ENCODE measurements at regions not wholly inside any gene's neighbourhood (a gene's known extent, or its start where the extent isn't known, plus 50 kb on each side); places are given as distances from the start of the nearest gene placed in this dataset.

GRCh38 chr15:31261266-31262142, 65.1 kb upstream of the KLF13 start (continued):
- TF ChIP-seq NFE2L1 (CRISPR knock-in tag; IDR thresholded peaks at IDR 0.05) (no peak), ATF6 (CRISPR knock-in tag; IDR thresholded peaks at IDR 0.05) (no peak)

GRCh38 chr15:31262143-31262530, 64.5 kb upstream of the KLF13 start:
- ChIA-PET POLR2A (no interaction called here), CTCF (no interaction called here)
- no peak for ATAC-seq
- H3K9me3 Mint-ChIP-seq: peaks cover 8% of the 10 kb centered on the region
- H3K27ac Mint-ChIP-seq: no peak overlapping the region
- DNase-seq (ENCODE audit: low spot score): no peak
- TF ChIP-seq E2F1 (CRISPR knock-in tag; IDR thresholded peaks at IDR 0.05): no peak
- TF ChIP-seq ZNF281 (CRISPR knock-in tag; IDR thresholded peaks at IDR 0.05): no peak
- no peak for TF ChIP-seq FOXP4 (CRISPR knock-in tag; IDR thresholded peaks at IDR 0.05)
- no peak for TF ChIP-seq ZBTB43 (CRISPR knock-in tag; IDR thresholded peaks at IDR 0.05)
- TF ChIP-seq SMAD3 (CRISPR knock-in tag; IDR thresholded peaks at IDR 0.05; ENCODE audit: borderline replicate concordance): no peak
- TF ChIP-seq OVOL2 (CRISPR knock-in tag; IDR thresholded peaks at IDR 0.05; ENCODE audit: borderline replicate concordance): no peak
- TF ChIP-seq CBFB (CRISPR knock-in tag; IDR thresholded peaks at IDR 0.05; ENCODE audit: low read depth): no peak
- no peak for TF ChIP-seq ZSCAN18 (CRISPR knock-in tag; IDR thresholded peaks at IDR 0.05)
- TF ChIP-seq ATF2 (CRISPR knock-in tag; IDR thresholded peaks at IDR 0.05; ENCODE audit: borderline replicate concordance, low read depth): no peak
- no peak for TF ChIP-seq ZNF317 (CRISPR knock-in tag; IDR thresholded peaks at IDR 0.05; ENCODE audit: borderline replicate concordance, low read depth)
- no peak for TF ChIP-seq ZNF263 (CRISPR knock-in tag; IDR thresholded peaks at IDR 0.05; ENCODE audit: low read depth)
- no peak for TF ChIP-seq TCF7 (CRISPR knock-in tag; IDR thresholded peaks at IDR 0.05; ENCODE audit: low read depth)
- TF ChIP-seq RELA (CRISPR knock-in tag; IDR thresholded peaks at IDR 0.05; ENCODE audit: borderline replicate concordance): no peak
- TF ChIP-seq HMGXB4 (CRISPR knock-in tag; IDR thresholded peaks at IDR 0.05): no peak
- no peak for TF ChIP-seq ZMAT4 (CRISPR knock-in tag; IDR thresholded peaks at IDR 0.05)
- TF ChIP-seq NR2C2 (CRISPR knock-in tag; IDR thresholded peaks at IDR 0.05): no peak
- H3K4me3 Mint-ChIP-seq: no peak overlapping the region
- peaks cover 5% of the 10 kb centered on the region; the same call in 1 of the 2 replicates for H3K4me1 Mint-ChIP-seq
- no peaks in the 10 kb centered on the region for H3K27me3 Mint-ChIP-seq (ENCODE audit: low read depth)
- no peaks in the 10 kb centered on the region for H3K36me3 Mint-ChIP-seq

Data from WTC11 (cell line).